Neuron (in vitro differentiated cells): ENCODE measurements at regions not wholly inside any gene's neighbourhood (a gene's known extent, or its start where the extent isn't known, plus 50 kb on each side); places are given as distances from the start of the nearest gene placed in this dataset.

Source experiments
- H2AFZ ChIP-seq: one replicate; pipeline ENCODE4 v1.6.1; 2013; ENCODE audit warnings: low read depth, mild to moderate bottlenecking, inconsistent platforms, low read length, moderate library complexity
- H3K27me3 ChIP-seq: one replicate; pipeline ENCODE4 v1.6.1; 2013; ENCODE audit warnings: low read length; ENCODE audit not compliant: insufficient read depth
- H3K36me3 ChIP-seq: one replicate; pipeline ENCODE4 v1.6.1; 2013; ENCODE audit warnings: low read length; ENCODE audit not compliant: insufficient read depth
- H3K4me1 ChIP-seq: one replicate; pipeline ENCODE4 v1.6.1; 2013; ENCODE audit warnings: low read length; ENCODE audit not compliant: insufficient read depth
- H3K4me3 ChIP-seq: 2 replicates; pipeline ENCODE4 v1.5.1; 2013; ENCODE audit warnings: mild to moderate bottlenecking, low read length, moderate library complexity
- H3K9me3 ChIP-seq: one replicate; pipeline ENCODE4 v1.6.1; 2013; ENCODE audit warnings: low read length

- no peak overlapping the region for H3K4me3 ChIP-seq
- no peaks in the 10 kb centered on the region for H3K4me1 ChIP-seq
- no peaks in the 10 kb centered on the region for H3K36me3 ChIP-seq
- H3K27me3 ChIP-seq: no peaks in the 10 kb centered on the region
- H2AFZ ChIP-seq: no peak overlapping the region
- H3K9me3 ChIP-seq: no peaks in the 10 kb centered on the region
Measured at GRCh38 chr10:36164556-36165504, 522.7 kb upstream of the FZD8 start.

GRCh38 chr10:36163827-36164226 is 521.7 kb upstream of the FZD8 start:
- Histone ChIP-seq H2AFZ (no peak overlapping the region), H3K9me3 (no peaks in the 10 kb centered on the region), H3K36me3 (no peaks in the 10 kb centered on the region), H3K4me3 (no peak overlapping the region), H3K4me1 (no peaks in the 10 kb centered on the region), H3K27me3 (no peaks in the 10 kb centered on the region)

GRCh38 chr10:36157486-36157885 is 515.4 kb upstream of the FZD8 start:
- Histone ChIP-seq H3K27me3 (no peaks in the 10 kb centered on the region), H3K4me1 (no peaks in the 10 kb centered on the region), H2AFZ (no peak overlapping the region), H3K4me3 (no peak overlapping the region), H3K36me3 (no peaks in the 10 kb centered on the region), H3K9me3 (no peaks in the 10 kb centered on the region)

- H3K27me3 ChIP-seq: no peaks in the 10 kb centered on the region
Measured at GRCh38 chr10:36148207-36148606, 506.1 kb upstream of the FZD8 start.

GRCh38 chr10:36147529-36147928 is 505.4 kb upstream of the FZD8 start:
- no peaks in the 10 kb centered on the region for H3K4me1 ChIP-seq
- no peaks in the 10 kb centered on the region for H3K36me3 ChIP-seq
- no peak overlapping the region for H3K4me3 ChIP-seq
- no peak overlapping the region for H2AFZ ChIP-seq
- H3K27me3 ChIP-seq: no peaks in the 10 kb centered on the region
- H3K9me3 ChIP-seq: no peaks in the 10 kb centered on the region

More at GRCh38 chr10:36148207-36148606, 506.1 kb upstream of the FZD8 start:
- Histone ChIP-seq H3K4me1 (no peaks in the 10 kb centered on the region), H3K9me3 (no peaks in the 10 kb centered on the region), H3K36me3 (no peaks in the 10 kb centered on the region), H2AFZ (no peak overlapping the region), H3K4me3 (no peak overlapping the region)

GRCh38 chr10:36141856-36142560 is 499.9 kb upstream of the FZD8 start:
- Histone ChIP-seq H2AFZ (no peak overlapping the region), H3K9me3 (no peaks in the 10 kb centered on the region), H3K27me3 (no peaks in the 10 kb centered on the region), H3K4me3 (no peak overlapping the region), H3K4me1 (no peaks in the 10 kb centered on the region), H3K36me3 (no peaks in the 10 kb centered on the region)

GRCh38 chr10:36129051-36129450 is 487.0 kb upstream of the FZD8 start:
- no peaks in the 10 kb centered on the region for H3K27me3 ChIP-seq
- no peaks in the 10 kb centered on the region for H3K9me3 ChIP-seq
- H3K36me3 ChIP-seq: no peaks in the 10 kb centered on the region
- no peak overlapping the region for H2AFZ ChIP-seq
- no peak overlapping the region for H3K4me3 ChIP-seq
- H3K4me1 ChIP-seq: no peaks in the 10 kb centered on the region

GRCh38 chr10:36126076-36126475 is 484.0 kb upstream of the FZD8 start:
- Histone ChIP-seq H2AFZ (no peak overlapping the region), H3K4me1 (no peaks in the 10 kb centered on the region), H3K9me3 (no peaks in the 10 kb centered on the region), H3K36me3 (no peaks in the 10 kb centered on the region), H3K4me3 (no peak overlapping the region), H3K27me3 (no peaks in the 10 kb centered on the region)

GRCh38 chr10:36119455-36119854 is 477.4 kb upstream of the FZD8 start:
- no peaks in the 10 kb centered on the region for H3K4me1 ChIP-seq
- H2AFZ ChIP-seq: no peak overlapping the region
- no peaks in the 10 kb centered on the region for H3K9me3 ChIP-seq
- no peaks in the 10 kb centered on the region for H3K36me3 ChIP-seq
- H3K4me3 ChIP-seq: no peak overlapping the region
- H3K27me3 ChIP-seq: no peaks in the 10 kb centered on the region

- H3K27me3 ChIP-seq: no peaks in the 10 kb centered on the region
- H2AFZ ChIP-seq: no peak overlapping the region
- no peak overlapping the region for H3K4me3 ChIP-seq
- no peaks in the 10 kb centered on the region for H3K36me3 ChIP-seq
- H3K9me3 ChIP-seq: no peaks in the 10 kb centered on the region
- H3K4me1 ChIP-seq: no peaks in the 10 kb centered on the region
Measured at GRCh38 chr10:36118314-36118713, 476.2 kb upstream of the FZD8 start.

GRCh38 chr10:36117890-36118289 is 475.8 kb upstream of the FZD8 start:
- Histone ChIP-seq H3K27me3 (no peaks in the 10 kb centered on the region), H3K36me3 (no peaks in the 10 kb centered on the region), H3K4me1 (no peaks in the 10 kb centered on the region), H3K4me3 (no peak overlapping the region), H2AFZ (no peak overlapping the region), H3K9me3 (no peaks in the 10 kb centered on the region)

GRCh38 chr10:36117231-36117630 is 475.1 kb upstream of the FZD8 start:
- Histone ChIP-seq H3K36me3 (no peaks in the 10 kb centered on the region), H3K4me3 (no peak overlapping the region), H2AFZ (no peak overlapping the region), H3K9me3 (no peaks in the 10 kb centered on the region), H3K4me1 (no peaks in the 10 kb centered on the region), H3K27me3 (no peaks in the 10 kb centered on the region)

GRCh38 chr10:36116731-36117130 is 474.6 kb upstream of the FZD8 start:
- no peaks in the 10 kb centered on the region for H3K4me1 ChIP-seq
- H3K4me3 ChIP-seq: no peak overlapping the region
- H3K36me3 ChIP-seq: no peaks in the 10 kb centered on the region
- no peaks in the 10 kb centered on the region for H3K27me3 ChIP-seq
- H3K9me3 ChIP-seq: no peaks in the 10 kb centered on the region
- no peak overlapping the region for H2AFZ ChIP-seq
